Kidney (tissue), 13 donors: ENCODE measurements at regions not wholly inside any gene's neighbourhood (a gene's known extent, or its start where the extent isn't known, plus 50 kb on each side); places are given as distances from the start of the nearest gene placed in this dataset.

Experiments used
- DNase-seq, 5 donors: peaks; one replicate each; pipeline ENCODE4 v3.0.0-alpha.2; 2013 to 2020
- FAIRE-seq: peaks from 2 replicates; lab custom pipeline; 2012; peaks lifted over from hg19 to GRCh38; lab: Jason Lieb, UNC
- H3K27ac ChIP-seq, 2 donors: one replicate each; pipeline ENCODE4 v1.7.0; 2013; ENCODE audit warnings: low read depth in 2 of 2, low read length in 2 of 2, inconsistent platforms in 1 of 2
- H3K27me3 ChIP-seq: one replicate; pipeline ENCODE4 v1.7.1; 2013; ENCODE audit warnings: low read length, inconsistent platforms; ENCODE audit not compliant: control insufficient read depth, insufficient read depth
- H3K36me3 ChIP-seq, 3 donors: one replicate each; pipeline versions ENCODE4 v1.7.0 to v1.7.1; 2013; ENCODE audit warnings: low read length in 3 of 3, control low read depth in 1 of 3, inconsistent platforms in 1 of 3; ENCODE audit not compliant: insufficient read depth in 3 of 3, control insufficient read depth in 2 of 3
- H3K4me1 ChIP-seq, 3 donors: one replicate each; pipeline versions ENCODE4 v1.7.0 to v1.7.1; 2013; ENCODE audit warnings: low read length in 3 of 3, inconsistent platforms in 1 of 3, low read depth in 1 of 3; ENCODE audit not compliant: control insufficient read depth in 2 of 3, insufficient read depth in 2 of 3
- H3K4me3 ChIP-seq, 3 donors: one replicate each; pipeline versions ENCODE4 v1.7.0 to v1.8.1; 2013; ENCODE audit warnings: low read length in 3 of 3, control low read depth in 1 of 3, inconsistent platforms in 1 of 3
- H3K9ac ChIP-seq, 3 donors: one replicate each; pipeline versions ENCODE4 v1.7.0 to v1.7.1; 2013; ENCODE audit warnings: low read length in 3 of 3, control low read depth in 1 of 3, inconsistent platforms in 1 of 3
- H3K9me3 ChIP-seq, 3 donors: one replicate each; pipeline versions ENCODE4 v1.7.0 to v1.7.1; 2013; ENCODE audit warnings: low read length in 3 of 3, control low read depth in 1 of 3, inconsistent platforms in 1 of 3; ENCODE audit not compliant: control insufficient read depth in 2 of 3, insufficient read depth in 1 of 3
- CTCF ChIP-seq: IDR thresholded peaks from 3 replicates; pipeline ENCODE4 v1.5.1; 2012; ENCODE audit warnings: mild to moderate bottlenecking, moderate library complexity, borderline replicate concordance; ENCODE audit not compliant: insufficient read depth; ENCODE audit errors: extremely low read depth
- intact Hi-C: fragments of 100-400 bp; cut with DNase I; formaldehyde crosslinking; loops from one replicate; pipeline ENCODE4 v1.11.1; 2022
- donor health status: control.
- donor health status: control.
- donor health status: control.
- donor health status: control.
- donor health status: control.
- donor health status: DM: yes; HTN: yes; CAD: no.
- donor health status: Normal renal cell carcinoma (clear cell type).

- H3K27ac ChIP-seq, result no peak overlapping the region
- H3K4me3 ChIP-seq, result no peak overlapping the region
- no peaks in the 10 kb centered on the region for H3K9me3 ChIP-seq
- no peak overlapping the region for H3K9ac ChIP-seq
- H3K4me1 ChIP-seq, result no peaks in the 10 kb centered on the region
- intact Hi-C loops, result no loop called here
- no peak for DNase-seq
- no peaks in the 10 kb centered on the region for H3K36me3 ChIP-seq
- no peaks in the 10 kb centered on the region for H3K27me3 ChIP-seq
- TF ChIP-seq CTCF, result no peak
- no peak for FAIRE-seq
These were observed 218.9 kb upstream of the DPH6 start for GRCh38 chr15:35764661-35765519.

- no peak overlapping the region for H3K9ac ChIP-seq
- no peaks in the 10 kb centered on the region for H3K27me3 ChIP-seq
- no peaks in the 10 kb centered on the region for H3K9me3 ChIP-seq
- intact Hi-C loops, result no loop called here
- no peak overlapping the region for H3K27ac ChIP-seq
- no peak for TF ChIP-seq CTCF
- H3K36me3 ChIP-seq, result no peaks in the 10 kb centered on the region
- DNase-seq, result no peak
- H3K4me3 ChIP-seq, result no peak overlapping the region
- FAIRE-seq, result no peak
- H3K4me1 ChIP-seq, result no peaks in the 10 kb centered on the region
These were observed 223.0 kb upstream of the DPH6 start for GRCh38 chr15:35768949-35769348.

GRCh38 chr15:35769656-35770055 is 223.7 kb upstream of the DPH6 start:
- H3K36me3 ChIP-seq, result no peaks in the 10 kb centered on the region
- no peak overlapping the region for H3K9ac ChIP-seq
- TF ChIP-seq CTCF, result no peak
- H3K27ac ChIP-seq, result no peak overlapping the region
- no peak for DNase-seq
- no peaks in the 10 kb centered on the region for H3K4me1 ChIP-seq
- no peak overlapping the region for H3K4me3 ChIP-seq
- H3K9me3 ChIP-seq, result no peaks in the 10 kb centered on the region
- no peaks in the 10 kb centered on the region for H3K27me3 ChIP-seq
- no peak for FAIRE-seq
- intact Hi-C loops, result no loop called here
